HL-60 (cell line): ENCODE measurements at regions not wholly inside any gene's neighbourhood (a gene's known extent, or its start where the extent isn't known, plus 50 kb on each side); places are given as distances from the start of the nearest gene placed in this dataset.

Experiments used
- GABPA ChIP-seq: IDR thresholded peaks from 2 replicates; pipeline ENCODE4 v1.6.1; 2012; ENCODE audit warnings: low read depth
- POLR2AphosphoS5 ChIP-seq: IDR thresholded peaks from 2 replicates; pipeline ENCODE4 v1.6.1; 2012; ENCODE audit warnings: low read depth
- TF ChIP-seq, protein P1 (sequence below): IDR thresholded peaks from one replicate; pipeline ENCODE4 v1.5.1; 2011; ENCODE audit warnings: low read length, control low read depth, inconsistent platforms; ENCODE audit not compliant: insufficient read depth
- TF ChIP-seq, protein P2 (sequence below): IDR thresholded peaks from 2 replicates; pipeline ENCODE4 v1.6.1; 2012; ENCODE audit warnings: low read depth; ENCODE audit not compliant: insufficient replicate concordance

DNA sequence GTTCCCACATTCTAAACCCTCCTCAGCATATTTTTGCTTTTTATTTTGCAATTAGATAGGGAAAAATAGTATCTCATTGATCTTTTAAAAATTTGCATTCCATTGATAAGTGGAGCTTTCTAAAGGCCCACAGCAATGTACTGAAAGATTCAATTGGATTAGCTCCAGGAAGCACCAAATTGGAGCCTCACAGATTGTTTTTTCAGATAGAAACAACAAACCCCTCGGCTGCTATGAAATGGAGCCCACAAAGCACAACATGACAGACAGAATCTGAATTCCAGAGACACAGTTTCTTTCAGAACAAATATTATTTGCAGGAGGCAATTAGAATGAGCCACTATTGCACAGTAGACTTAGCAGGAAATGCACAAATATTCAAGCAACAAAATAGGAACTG lies 58.9 kb upstream of the KIF26B start:
- TF ChIP-seq, protein P1, sequence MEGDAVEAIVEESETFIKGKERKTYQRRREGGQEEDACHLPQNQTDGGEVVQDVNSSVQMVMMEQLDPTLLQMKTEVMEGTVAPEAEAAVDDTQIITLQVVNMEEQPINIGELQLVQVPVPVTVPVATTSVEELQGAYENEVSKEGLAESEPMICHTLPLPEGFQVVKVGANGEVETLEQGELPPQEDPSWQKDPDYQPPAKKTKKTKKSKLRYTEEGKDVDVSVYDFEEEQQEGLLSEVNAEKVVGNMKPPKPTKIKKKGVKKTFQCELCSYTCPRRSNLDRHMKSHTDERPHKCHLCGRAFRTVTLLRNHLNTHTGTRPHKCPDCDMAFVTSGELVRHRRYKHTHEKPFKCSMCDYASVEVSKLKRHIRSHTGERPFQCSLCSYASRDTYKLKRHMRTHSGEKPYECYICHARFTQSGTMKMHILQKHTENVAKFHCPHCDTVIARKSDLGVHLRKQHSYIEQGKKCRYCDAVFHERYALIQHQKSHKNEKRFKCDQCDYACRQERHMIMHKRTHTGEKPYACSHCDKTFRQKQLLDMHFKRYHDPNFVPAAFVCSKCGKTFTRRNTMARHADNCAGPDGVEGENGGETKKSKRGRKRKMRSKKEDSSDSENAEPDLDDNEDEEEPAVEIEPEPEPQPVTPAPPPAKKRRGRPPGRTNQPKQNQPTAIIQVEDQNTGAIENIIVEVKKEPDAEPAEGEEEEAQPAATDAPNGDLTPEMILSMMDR: no peak
- TF ChIP-seq GABPA: no peak
- TF ChIP-seq, protein P2, sequence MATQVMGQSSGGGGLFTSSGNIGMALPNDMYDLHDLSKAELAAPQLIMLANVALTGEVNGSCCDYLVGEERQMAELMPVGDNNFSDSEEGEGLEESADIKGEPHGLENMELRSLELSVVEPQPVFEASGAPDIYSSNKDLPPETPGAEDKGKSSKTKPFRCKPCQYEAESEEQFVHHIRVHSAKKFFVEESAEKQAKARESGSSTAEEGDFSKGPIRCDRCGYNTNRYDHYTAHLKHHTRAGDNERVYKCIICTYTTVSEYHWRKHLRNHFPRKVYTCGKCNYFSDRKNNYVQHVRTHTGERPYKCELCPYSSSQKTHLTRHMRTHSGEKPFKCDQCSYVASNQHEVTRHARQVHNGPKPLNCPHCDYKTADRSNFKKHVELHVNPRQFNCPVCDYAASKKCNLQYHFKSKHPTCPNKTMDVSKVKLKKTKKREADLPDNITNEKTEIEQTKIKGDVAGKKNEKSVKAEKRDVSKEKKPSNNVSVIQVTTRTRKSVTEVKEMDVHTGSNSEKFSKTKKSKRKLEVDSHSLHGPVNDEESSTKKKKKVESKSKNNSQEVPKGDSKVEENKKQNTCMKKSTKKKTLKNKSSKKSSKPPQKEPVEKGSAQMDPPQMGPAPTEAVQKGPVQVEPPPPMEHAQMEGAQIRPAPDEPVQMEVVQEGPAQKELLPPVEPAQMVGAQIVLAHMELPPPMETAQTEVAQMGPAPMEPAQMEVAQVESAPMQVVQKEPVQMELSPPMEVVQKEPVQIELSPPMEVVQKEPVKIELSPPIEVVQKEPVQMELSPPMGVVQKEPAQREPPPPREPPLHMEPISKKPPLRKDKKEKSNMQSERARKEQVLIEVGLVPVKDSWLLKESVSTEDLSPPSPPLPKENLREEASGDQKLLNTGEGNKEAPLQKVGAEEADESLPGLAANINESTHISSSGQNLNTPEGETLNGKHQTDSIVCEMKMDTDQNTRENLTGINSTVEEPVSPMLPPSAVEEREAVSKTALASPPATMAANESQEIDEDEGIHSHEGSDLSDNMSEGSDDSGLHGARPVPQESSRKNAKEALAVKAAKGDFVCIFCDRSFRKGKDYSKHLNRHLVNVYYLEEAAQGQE: no peak
- TF ChIP-seq POLR2AphosphoS5: no peak
